SW480 (cell line): ENCODE measurements at regions not wholly inside any gene's neighbourhood (a gene's known extent, or its start where the extent isn't known, plus 50 kb on each side); places are given as distances from the start of the nearest gene placed in this dataset.
"Not testable (repeated sequence)": the region's sequence is repeated elsewhere in the genome, so short reads cannot be mapped to it uniquely, and the experiment has no call there.

Source experiments
- DNase-seq: peaks from one replicate; pipeline ENCODE4 v3.0.0-alpha.2; 2016; ENCODE audit warnings: low spot score

DNA sequence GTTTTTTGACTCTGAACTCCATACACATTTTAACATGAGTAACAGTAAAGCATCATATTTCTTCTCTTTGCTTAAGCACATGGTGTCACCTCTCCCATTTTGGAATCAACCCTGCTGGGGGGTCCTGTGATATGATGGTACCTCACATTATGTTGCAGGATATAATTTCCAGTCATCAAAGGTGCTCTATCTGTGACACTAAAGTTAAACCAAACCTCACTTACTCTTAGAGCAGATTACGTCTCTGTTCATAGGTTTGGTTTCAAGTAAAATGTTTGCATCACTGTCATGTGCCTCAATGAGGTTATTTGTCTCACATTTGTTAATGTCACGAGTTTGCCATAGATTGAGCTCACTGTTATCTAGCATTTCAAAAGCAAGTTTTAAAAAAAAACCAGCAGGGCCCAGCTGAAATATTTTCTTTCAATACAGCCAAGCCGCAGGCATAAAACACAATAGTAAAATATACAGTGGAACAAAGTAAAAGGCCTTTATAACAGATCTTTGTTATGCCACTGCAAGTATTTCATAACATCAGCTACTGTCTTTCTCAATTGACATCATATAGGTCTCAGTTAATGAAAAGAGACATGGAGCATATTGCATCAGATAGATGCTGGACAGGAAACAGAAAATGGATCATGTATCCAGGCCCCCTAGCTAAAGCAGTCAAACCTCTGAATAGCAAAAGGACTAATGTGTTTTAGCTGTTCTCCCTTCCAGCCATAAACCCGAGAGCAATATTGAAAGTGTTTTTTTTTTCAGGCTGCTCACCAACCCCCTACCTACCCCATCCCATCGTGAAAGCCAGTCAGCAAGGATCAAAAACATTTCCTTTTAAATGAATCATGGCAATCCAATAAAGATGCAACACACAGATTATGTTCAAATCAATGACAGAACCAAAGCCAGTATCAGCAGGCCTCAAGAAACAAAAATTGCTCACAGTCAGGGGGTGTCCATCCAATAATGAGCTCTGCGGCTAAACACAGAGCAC, 182.1 kb upstream of the ITGA1 start:
- no peak for DNase-seq

- DNase-seq, result no peak
Measured at GRCh38 chr5:52607227-52607824, 180.4 kb upstream of the ITGA1 start.

- DNase-seq, result no peak
Measured at GRCh38 chr5:52620315-52620714, 167.4 kb upstream of the ITGA1 start.

GRCh38 chr5:52623291-52623690, 164.4 kb upstream of the ITGA1 start:
- no peak for DNase-seq

DNA sequence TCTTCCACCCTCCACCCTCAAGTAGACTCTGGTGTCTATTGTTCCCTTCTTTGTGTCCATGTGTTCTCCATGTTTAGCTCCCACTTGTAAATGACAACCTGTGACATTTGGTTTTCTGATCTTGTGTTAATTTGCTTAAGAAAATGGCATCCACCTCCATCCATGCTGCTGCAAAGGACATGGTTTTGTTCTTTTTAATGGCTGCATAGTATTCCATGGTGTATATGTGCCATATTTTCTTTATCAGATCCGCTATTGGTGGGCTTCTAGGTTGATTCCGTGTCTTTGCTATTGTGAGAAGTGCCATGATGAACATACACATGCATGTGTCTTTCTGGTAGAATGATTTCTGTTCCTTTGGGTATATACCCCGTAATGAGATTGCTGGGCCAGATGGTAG, 163.4 kb upstream of the ITGA1 start:
- DNase-seq, result no peak

DNA sequence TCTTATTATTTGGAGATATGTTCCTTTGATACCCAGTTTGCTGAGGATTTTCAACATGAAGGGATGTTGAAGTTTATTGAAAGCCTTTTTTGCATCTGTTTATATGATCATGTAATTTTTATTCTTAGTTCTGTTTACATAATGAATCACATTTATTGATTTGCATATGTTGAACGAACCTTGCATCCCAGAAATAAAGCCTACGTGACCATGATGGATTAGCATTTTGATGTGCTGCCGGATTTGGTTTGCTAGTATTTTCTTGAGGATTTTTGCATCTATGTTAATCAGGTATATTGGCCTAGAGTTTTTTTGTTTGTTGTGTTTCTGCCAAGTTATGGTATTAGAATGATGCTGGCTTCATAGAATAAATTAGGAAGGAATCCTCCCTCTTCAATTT, 161.4 kb upstream of the ITGA1 start:
- DNase-seq, result no peak

DNA sequence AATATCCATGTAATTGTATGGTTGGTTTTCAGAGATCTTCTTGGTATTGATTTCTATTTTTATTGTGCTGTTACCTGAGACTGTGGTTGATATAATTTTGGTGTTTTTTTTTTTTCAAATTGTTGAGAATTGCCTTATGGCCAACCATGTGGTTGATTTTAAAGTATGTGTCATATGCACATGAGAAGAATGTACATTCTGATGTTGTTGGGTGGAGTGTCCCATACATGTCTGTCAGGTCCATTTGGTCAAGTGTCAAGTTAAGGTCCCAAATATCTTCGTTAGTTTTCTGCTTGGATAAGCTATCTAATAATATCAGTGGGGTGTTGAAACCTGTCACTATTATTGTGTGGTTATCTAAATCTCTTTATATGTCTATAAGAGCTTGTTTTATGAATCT, 160.0 kb upstream of the ITGA1 start:
- no peak for DNase-seq

GRCh38 chr5:52632281-52632680, 155.4 kb upstream of the ITGA1 start:
- no peak for DNase-seq

DNA sequence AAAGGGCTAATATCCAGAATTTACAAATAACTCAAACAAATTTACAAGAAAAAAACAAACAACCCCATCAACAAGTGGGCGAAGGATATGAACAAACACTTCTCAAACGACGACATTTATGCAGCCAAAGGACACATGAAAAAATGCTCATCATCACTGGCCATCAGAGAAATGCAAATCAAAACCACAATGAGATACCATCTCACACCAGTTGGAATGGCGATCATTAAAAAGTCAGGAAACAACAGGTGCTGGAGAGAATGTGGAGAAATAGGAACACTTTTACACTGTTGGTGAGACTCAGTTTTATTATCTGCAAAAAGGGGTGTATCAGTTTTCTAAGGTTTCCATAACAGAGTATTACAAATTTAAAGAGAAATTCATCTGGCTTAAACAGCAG, 153.5 kb upstream of the ITGA1 start:
- DNase-seq, result not testable (repeated sequence)

DNA sequence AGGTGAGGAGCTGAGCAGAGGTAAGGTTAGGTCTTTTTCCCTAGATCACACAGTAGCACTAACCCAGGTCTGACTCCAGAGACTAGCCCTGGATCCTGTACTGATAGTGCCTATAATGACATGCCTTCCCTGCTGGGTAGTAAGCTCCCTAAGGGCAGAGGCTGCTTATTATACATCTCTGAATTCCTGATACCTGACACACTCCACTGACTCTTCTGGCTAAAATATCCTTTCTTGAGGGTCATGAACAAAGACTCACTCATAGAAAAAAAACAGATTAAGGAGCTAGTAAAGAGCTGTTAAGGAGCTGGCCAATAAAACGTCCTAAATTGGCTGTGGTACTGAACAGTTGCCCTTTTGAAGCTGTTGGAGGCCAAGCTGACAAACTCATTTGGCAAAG, 149.0 kb upstream of the ITGA1 start:
- no peak for DNase-seq

DNA sequence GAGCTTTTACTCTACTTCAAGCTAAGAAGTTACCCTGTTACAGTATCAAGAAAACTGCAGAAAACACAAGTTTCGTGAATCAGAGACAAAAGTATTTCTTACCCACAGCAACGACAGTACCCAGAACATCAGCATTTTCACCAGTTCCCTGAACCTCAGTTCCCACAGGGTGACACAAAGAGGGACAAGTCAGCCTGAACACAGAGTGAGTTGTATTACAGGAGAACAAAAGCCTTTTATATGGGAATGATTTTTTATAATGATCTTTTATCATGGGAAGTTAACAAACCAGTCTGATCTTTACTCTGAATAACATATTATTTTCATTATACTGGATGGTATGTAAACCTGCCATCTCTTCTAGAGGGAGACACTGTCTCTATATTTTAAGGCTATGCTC, 139.0 kb upstream of the ITGA1 start:
- DNase-seq, result no peak

DNA sequence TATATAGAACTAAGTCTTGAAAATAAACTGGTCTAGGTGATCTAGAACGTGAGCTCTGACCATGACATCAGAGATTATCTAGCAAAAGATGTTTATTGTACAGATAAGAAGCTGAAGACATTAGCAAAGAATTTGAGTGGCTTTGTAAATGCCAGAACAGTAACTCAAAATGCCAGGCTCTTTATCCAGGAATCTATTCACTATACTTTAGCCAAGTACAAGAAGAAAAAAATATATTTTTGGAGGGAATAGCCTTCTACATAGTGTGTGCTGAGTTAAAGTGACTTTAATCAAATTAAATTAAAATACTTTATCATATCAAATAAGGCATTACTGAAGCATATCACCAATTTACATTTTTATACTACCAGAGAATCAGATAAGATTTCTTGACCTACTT, 132.6 kb upstream of the ITGA1 start:
- DNase-seq, result no peak

GRCh38 chr5:52656569-52657246, 131.0 kb upstream of the ITGA1 start:
- no peak for DNase-seq

GRCh38 chr5:52657247-52657645, 130.5 kb upstream of the ITGA1 start:
- peak; percentile 63 for DNase-seq

DNA sequence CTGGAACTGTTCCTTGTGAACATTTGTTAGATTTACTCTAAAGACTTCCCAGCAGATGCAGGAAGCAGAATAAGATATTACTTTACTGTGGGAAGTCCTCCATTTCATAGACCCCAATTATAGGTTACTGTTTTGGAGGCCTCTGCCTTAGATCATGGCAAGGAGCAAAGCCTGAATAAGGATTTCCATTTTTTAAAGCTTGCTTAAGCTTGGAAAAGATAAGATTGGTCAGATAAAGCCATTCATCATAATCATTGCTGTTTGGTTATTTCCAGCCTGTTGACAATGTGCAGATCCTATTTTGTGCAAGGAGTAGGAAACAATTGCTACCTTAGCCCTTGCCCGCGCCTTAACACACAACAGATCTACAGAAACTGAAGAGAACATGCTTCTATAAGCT, 129.5 kb upstream of the ITGA1 start:
- no peak for DNase-seq

- no peak for DNase-seq
Measured at GRCh38 chr5:52660621-52661020, 127.1 kb upstream of the ITGA1 start.

GRCh38 chr5:52661903-52662595, 125.7 kb upstream of the ITGA1 start:
- DNase-seq, result no peak

GRCh38 chr5:52665559-52665958, 122.2 kb upstream of the ITGA1 start:
- DNase-seq, result no peak

DNA sequence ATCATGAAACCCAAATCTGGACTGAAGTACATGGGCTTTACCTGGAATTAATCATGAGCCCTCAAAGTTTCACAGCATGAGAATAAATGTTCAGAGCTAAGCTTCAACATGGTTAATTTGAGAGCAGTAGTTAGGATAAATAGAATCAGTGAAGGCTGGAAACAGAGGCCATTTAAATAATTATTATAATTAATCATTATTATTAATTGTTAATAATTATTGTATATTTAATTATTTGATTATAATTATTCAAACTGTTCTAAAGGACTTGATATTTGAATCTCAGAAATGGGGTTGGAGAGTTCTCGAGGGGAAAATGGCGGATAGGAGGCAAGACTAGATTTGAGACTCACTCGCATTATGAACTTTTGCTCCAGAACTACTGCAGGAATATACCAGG, 119.6 kb upstream of the ITGA1 start:
- no peak for DNase-seq

DNA sequence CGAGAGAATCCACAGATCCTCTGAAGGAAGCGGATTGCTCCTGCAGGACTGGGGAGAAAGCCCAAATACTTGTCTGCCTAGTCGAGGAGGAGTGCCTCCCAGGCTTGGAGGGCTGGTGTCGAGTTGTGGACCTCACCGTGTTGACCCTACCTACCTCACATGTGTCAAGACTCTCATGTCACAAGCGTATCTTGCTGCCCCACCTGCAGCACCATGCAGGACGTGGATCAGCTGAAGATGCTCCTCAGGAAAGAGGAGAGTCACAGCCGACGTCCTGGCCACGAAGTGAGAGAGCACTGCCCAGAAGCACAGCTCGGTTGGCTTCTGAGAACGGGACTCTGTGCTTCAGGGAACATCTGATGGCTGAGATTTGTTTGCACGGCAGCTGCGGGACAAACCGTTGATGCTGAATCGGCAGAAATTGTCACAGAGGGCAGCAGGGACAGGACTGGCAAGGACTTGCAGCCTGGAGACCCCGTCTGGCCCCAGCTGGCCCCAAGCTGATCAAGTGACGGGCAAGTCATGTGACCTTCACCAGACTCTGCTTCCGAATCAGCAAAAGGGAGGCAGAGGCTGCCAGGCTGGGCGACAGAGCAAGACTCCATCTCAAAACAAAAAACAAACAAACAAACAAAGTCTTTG, 119.1 kb upstream of the ITGA1 start:
- DNase-seq, result no peak

DNA sequence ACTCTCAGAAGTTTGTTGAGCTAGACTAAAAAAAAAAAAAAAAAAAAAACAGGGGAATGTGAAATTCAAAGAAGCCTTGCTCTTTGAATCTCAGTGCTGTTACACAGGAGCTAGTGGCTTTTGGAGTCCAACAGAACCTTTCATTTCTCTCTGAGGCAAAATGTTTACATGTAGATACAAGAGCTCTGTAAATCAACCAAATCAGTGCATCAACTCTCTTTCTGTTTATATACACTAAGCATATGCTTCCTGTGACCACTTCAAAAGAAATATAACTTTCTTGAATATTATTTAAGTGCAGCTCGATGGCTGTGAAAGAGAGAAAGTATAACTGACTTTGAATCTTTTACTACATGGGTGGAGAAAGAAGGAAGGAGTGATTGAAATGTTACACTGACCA, 115.3 kb upstream of the ITGA1 start:
- no peak for DNase-seq

GRCh38 chr5:52673495-52673894, 114.2 kb upstream of the ITGA1 start:
- DNase-seq, result no peak
